Germinal center (tissue), 1 donor: ENCODE measurements at regions not wholly inside any gene's neighbourhood (a gene's known extent, or its start where the extent isn't known, plus 50 kb on each side); places are given as distances from the start of the nearest gene placed in this dataset.
"Not testable (repeated sequence)": the region's sequence is repeated elsewhere in the genome, so short reads cannot be mapped to it uniquely, and the experiment has no call there.

Experiments
- DNase-seq: peaks from one replicate; pipeline ENCODE4 v3.0.0; 2012; ENCODE audit warnings: mixed read lengths, low spot score

- DNase-seq: no peak
Observed at GRCh38 chrX:6990552-6991193, 156.8 kb upstream of the STS start.

GRCh38 chrX:6989858-6990257, 157.7 kb upstream of the STS start:
- no peak for DNase-seq

- not testable (repeated sequence) for DNase-seq
Observed at GRCh38 chrX:6988694-6989093, 158.8 kb upstream of the STS start.

- no peak for DNase-seq
Observed at GRCh38 chrX:6986915-6987314, 160.6 kb upstream of the STS start.

- no peak for DNase-seq
Observed at GRCh38 chrX:6985537-6985936, 162.0 kb upstream of the STS start.

DNA sequence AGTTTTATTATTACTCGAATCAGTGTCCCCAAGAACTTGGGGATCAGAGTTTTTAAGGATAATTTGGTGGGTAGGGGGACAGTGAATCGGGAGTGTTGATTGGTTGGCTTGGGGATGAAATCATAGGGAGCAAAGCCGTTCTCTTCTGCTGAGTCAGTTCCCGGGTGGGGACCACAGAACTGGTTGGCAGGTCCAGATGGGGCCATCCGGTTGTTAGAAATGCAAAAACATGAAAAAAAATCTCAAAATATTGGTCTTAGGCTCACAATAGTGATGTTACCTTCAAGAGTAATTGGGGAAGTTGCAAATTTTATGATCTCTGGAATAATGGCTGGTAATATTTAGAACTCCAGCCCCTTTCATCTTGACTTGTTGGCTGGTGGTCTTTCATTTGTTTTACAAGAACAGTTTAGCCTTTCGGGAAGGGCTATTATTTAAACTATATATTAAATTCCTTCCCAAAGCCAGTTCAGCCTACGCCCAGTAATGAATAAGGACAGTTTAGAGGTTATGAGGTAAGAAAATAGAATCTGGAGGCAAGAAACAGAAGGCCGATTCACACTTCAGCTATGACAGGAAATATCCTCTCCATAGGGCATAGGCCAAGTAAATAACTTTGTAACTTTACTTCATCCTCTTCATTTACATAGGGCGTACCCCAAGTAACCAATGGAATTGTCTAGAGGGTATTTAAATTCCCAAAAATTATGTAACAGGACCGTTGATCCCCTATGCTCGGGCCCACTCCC, 164.1 kb upstream of the STS start:
- no peak for DNase-seq

DNA sequence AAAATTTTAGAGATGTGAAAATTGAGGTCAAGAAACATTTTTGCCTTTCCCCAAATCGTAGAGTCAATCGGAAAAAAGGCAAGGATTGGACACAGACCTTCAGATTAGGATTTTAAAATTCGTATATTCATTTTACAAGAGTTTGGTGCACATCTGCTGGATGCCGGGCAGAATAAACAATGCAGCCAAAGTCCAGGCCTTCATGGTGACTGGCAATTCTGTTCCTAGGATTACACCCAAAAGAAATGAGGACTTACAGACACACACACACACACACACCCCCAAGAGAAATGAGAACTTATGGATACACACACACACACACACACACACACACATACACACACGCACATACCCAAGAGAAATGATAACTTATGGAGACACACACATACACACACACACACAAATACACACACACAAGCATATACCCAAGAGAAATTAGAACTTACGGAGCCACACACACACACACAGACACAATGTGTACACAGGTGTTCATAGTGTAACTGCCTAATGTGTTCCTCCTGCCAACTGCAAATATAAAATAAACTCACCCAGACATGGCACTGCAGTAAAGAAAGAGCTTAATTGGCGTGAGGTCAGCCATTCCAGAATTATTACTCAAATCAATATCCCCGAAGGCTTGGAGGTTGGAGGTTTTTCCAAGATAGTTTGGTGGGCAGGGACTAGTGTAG, 165.7 kb upstream of the STS start:
- DNase-seq: no peak

DNA sequence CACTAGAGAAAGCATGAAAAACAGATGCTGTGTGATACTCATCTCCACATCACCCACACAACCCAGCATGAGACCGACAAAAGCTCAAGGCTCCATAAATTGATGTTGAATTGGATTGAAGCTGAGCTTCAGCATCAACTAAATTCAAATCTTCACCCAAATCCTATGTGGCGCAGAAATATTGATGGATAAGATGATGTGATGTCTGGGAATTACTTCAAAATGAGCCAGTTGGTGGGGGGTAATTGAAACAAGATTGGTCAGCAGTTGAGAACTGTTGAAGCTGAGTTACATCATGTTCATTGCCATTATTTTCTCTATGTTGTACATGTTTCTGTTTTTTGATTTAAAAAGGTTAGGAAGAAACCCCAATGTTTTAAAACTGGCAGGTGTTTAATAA, 166.5 kb upstream of the STS start:
- DNase-seq: no peak

DNA sequence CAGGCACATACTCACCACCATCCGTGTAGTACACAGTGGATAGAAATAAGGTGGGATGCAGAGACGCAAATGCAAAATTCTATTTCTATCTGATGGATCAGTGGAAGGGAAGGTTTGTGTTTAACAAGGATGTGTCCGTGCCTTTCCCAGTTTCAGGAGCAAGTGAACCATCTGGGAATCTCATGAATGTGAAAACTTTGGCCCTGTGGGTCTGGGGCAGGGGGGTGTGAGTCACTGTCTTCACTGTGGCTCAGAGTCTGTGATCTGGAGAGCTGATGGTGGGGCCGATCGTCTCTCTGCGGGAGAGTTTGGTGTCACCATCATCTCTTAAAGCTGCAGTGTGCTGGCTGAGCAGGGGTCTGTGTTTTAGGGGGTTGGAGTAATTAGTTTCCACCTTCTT, 179.3 kb upstream of the STS start:
- no peak for DNase-seq

- DNase-seq: no peak
Observed at GRCh38 chrX:6965729-6966128, 181.8 kb upstream of the STS start.

GRCh38 chrX:6962006-6962355, 185.5 kb upstream of the STS start:
- DNase-seq: no peak

DNA sequence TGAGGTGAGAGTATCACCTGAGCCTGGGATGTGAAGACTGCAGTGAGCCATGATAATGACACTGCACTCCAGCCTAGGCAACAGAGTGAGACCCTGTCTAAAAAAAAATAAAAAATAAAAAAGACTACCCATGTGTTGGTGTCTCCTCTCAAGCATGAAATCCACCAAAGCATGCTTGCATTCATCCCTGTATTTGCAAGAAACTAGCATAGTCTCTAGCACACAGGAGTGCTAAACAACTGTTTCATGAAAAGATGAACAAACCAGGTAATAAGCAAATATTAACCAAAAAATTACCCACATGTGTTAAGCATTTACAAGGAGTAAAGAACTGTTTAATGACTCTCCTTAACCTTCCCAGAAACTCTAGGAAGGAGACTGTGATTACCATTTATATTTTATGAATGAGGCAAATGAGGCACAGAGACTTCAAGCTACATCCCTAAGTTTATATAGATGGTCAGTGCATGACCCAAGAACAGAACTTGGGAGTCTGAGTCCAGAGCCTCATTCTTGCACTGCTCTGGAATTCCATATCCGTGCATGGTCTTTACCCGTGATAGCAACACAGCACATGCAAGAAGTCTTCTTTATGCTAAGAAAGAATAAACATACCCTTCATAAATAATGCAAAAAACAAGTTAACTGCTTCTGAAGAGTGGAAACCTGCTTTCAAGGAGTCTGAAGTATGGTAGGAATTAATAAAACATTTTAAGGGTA, 186.1 kb upstream of the STS start:
- no peak for DNase-seq

DNA sequence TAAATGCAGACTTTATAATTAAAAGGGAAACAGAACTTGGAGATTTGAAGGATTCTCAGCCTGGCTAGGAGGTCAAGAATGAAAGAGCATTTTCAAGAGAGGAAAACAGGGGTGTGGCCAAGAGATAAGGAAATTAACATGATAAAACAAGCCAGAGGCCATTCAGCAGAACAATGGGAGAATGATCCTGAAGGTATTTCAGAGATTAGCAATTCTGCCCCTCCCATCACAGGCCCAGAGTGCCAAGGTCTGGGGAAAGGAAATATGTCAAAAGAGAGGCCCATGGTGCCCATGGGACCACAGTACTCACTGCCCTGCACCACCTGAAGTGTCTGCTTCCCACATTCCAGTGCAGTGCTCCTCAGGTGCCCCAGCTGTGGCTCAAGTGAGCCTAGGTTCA, 188.5 kb upstream of the STS start:
- DNase-seq: no peak

DNA sequence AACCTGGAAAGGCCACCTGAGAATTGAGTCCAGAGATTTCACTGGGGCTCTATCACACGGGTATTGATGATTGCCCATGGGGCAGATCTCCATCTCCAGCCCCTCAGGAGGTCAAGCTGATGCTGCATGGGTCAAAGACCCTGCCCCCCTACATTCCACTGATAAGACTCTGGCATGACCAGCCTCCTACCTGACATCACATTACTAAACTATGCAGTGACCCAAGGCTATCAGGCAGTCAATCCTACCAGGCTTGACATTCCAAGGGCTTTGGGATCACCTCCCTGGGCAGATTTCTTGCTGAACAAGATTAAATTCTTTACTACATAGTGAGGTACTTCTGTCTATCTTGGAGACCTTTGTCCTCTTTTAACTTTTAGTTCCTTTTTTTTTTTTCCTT, 192.7 kb upstream of the STS start:
- no peak for DNase-seq

- no peak for DNase-seq
Observed at GRCh38 chrX:6946168-6946567, 201.3 kb upstream of the STS start.

GRCh38 chrX:6941041-6941440, 206.5 kb upstream of the STS start:
- DNase-seq: no peak

DNA sequence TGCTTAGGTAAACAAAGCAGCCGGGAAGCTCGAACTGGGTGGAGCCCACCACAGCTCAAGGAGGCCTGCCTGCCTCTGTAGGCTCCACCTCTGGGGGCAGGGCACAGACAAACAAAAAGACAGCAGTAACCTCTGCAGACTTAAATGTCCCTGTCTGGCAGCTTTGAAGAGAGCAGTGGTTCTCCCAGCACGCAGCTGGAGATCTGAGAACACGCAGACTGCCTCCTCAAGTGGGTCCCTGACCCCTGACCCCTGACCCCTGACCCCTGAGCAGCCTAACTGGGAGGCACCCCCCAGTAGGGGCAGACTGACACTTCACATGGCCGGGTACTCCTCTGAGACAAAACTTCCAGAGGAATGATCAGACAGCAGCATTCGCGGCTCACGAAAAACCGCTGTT, 214.6 kb upstream of the STS start:
- DNase-seq: not testable (repeated sequence)

GRCh38 chrX:6930307-6930849, 217.1 kb upstream of the STS start:
- DNase-seq: no peak

GRCh38 chrX:6924443-6925077, 223.0 kb upstream of the STS start:
- DNase-seq: no peak

DNA sequence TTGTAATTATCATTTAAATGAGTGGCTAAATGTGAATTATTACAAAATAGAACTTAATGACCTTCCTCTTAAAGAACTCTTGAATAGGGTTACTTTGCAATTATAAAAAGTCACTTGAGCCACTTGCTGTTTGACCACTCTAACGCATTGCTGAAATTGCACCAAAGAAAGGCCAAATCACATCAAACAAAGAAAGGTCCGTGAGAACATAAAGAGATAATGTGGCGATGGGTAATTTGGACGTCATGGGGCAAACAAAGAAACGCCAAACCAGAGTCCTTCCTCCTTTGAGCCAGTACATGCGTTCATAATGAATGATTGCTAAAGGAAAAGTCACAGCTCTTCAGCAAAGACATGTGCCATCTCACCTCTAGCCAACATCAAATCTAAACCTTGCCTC, 229.8 kb upstream of the STS start:
- no peak for DNase-seq

DNA sequence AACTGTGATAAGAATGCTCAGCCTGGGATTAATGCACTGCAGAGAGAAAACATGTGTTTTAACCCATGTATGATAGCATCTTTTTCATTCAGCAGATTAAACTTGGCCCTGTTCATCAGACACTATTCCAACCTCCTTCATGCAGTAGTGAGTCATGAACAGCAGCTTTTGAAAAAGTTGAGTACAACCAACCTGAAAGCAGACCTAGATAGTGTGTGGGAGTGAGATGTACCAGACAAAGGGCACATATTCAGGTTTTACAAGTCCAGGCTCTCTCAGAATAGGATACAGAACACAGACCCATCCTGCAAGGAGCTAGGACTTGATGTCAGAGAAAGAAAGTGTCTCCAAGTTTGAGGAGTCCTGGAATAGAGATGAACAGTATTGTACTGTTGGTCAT, 237.3 kb upstream of the STS start:
- DNase-seq: no peak

GRCh38 chrX:6909396-6909795, 238.1 kb upstream of the STS start:
- no peak for DNase-seq
